ENCODE measurements at regions not wholly inside any gene's neighbourhood (a gene's known extent, or its start where the extent isn't known, plus 50 kb on each side); places are given as distances from the start of the nearest gene placed in this dataset.
A peak's percentile ranks its signal among the peaks of the same experiment; 100 is the strongest.

DNA sequence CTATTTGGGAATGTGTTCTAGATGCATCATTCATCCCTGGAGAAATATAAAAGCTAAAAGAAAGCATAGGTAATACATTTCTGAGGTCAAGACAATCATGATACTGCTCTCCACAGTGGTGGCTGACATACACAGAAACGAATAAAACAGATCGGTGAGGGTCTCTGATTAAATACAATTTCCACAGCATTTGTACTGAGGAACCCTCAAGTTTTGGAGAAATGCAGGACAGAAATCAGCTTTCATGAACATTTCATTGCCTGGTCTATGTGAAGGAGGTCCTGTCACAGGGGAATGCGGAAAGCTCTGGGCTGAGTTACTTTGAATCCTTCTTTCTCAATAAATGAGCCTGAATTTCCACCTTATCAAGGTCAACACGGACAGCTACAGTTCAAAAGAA is 67.9 kb upstream of the ITGB1 start:
- Mint-ChIP-seq H3K4me1 (peaks cover 32% of the 10 kb centered on the region), H3K4me3 (no peak overlapping the region), H3K9me3 (peaks cover 3% of the 10 kb centered on the region), H3K27me3 (ENCODE audit: low read depth) (no peaks in the 10 kb centered on the region), H3K36me3 (no peaks in the 10 kb centered on the region), H3K27ac (peak overlapping the region; percentile 26; the same call in 1 of the 2 replicates)
- ChIA-PET CTCF (interaction anchor here (1.1 to 2.1 kb wide), 2 partner anchors 17 to 90 kb away, joined by 4 to 8 read pairs; no protein-coding TSS in a partner anchor), POLR2A (no interaction called here)
- TF ChIP-seq, protein P1, sequence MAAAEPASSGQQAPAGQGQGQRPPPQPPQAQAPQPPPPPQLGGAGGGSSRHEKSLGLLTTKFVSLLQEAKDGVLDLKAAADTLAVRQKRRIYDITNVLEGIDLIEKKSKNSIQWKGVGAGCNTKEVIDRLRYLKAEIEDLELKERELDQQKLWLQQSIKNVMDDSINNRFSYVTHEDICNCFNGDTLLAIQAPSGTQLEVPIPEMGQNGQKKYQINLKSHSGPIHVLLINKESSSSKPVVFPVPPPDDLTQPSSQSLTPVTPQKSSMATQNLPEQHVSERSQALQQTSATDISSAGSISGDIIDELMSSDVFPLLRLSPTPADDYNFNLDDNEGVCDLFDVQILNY (CRISPR knock-in tag; IDR thresholded peaks at IDR 0.05) = no peak
- no peak for TF ChIP-seq ZNF396 (CRISPR knock-in tag; IDR thresholded peaks at IDR 0.05; ENCODE audit: borderline replicate concordance)
- TF ChIP-seq NR2C2 (CRISPR knock-in tag; IDR thresholded peaks at IDR 0.05) = no peak
- TF ChIP-seq, protein P2, sequence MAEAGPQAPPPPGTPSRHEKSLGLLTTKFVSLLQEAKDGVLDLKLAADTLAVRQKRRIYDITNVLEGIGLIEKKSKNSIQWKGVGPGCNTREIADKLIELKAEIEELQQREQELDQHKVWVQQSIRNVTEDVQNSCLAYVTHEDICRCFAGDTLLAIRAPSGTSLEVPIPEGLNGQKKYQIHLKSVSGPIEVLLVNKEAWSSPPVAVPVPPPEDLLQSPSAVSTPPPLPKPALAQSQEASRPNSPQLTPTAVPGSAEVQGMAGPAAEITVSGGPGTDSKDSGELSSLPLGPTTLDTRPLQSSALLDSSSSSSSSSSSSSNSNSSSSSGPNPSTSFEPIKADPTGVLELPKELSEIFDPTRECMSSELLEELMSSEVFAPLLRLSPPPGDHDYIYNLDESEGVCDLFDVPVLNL (CRISPR knock-in tag; IDR thresholded peaks at IDR 0.05; ENCODE audit: borderline replicate concordance, low read depth) = no peak
- TF ChIP-seq, protein P3, sequence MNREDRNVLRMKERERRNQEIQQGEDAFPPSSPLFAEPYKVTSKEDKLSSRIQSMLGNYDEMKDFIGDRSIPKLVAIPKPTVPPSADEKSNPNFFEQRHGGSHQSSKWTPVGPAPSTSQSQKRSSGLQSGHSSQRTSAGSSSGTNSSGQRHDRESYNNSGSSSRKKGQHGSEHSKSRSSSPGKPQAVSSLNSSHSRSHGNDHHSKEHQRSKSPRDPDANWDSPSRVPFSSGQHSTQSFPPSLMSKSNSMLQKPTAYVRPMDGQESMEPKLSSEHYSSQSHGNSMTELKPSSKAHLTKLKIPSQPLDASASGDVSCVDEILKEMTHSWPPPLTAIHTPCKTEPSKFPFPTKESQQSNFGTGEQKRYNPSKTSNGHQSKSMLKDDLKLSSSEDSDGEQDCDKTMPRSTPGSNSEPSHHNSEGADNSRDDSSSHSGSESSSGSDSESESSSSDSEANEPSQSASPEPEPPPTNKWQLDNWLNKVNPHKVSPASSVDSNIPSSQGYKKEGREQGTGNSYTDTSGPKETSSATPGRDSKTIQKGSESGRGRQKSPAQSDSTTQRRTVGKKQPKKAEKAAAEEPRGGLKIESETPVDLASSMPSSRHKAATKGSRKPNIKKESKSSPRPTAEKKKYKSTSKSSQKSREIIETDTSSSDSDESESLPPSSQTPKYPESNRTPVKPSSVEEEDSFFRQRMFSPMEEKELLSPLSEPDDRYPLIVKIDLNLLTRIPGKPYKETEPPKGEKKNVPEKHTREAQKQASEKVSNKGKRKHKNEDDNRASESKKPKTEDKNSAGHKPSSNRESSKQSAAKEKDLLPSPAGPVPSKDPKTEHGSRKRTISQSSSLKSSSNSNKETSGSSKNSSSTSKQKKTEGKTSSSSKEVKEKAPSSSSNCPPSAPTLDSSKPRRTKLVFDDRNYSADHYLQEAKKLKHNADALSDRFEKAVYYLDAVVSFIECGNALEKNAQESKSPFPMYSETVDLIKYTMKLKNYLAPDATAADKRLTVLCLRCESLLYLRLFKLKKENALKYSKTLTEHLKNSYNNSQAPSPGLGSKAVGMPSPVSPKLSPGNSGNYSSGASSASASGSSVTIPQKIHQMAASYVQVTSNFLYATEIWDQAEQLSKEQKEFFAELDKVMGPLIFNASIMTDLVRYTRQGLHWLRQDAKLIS (CRISPR knock-in tag; IDR thresholded peaks at IDR 0.05; ENCODE audit: borderline replicate concordance) = no peak
- TF ChIP-seq, protein P4, sequence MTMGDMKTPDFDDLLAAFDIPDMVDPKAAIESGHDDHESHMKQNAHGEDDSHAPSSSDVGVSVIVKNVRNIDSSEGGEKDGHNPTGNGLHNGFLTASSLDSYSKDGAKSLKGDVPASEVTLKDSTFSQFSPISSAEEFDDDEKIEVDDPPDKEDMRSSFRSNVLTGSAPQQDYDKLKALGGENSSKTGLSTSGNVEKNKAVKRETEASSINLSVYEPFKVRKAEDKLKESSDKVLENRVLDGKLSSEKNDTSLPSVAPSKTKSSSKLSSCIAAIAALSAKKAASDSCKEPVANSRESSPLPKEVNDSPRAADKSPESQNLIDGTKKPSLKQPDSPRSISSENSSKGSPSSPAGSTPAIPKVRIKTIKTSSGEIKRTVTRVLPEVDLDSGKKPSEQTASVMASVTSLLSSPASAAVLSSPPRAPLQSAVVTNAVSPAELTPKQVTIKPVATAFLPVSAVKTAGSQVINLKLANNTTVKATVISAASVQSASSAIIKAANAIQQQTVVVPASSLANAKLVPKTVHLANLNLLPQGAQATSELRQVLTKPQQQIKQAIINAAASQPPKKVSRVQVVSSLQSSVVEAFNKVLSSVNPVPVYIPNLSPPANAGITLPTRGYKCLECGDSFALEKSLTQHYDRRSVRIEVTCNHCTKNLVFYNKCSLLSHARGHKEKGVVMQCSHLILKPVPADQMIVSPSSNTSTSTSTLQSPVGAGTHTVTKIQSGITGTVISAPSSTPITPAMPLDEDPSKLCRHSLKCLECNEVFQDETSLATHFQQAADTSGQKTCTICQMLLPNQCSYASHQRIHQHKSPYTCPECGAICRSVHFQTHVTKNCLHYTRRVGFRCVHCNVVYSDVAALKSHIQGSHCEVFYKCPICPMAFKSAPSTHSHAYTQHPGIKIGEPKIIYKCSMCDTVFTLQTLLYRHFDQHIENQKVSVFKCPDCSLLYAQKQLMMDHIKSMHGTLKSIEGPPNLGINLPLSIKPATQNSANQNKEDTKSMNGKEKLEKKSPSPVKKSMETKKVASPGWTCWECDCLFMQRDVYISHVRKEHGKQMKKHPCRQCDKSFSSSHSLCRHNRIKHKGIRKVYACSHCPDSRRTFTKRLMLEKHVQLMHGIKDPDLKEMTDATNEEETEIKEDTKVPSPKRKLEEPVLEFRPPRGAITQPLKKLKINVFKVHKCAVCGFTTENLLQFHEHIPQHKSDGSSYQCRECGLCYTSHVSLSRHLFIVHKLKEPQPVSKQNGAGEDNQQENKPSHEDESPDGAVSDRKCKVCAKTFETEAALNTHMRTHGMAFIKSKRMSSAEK (CRISPR knock-in tag; IDR thresholded peaks at IDR 0.05; ENCODE audit: borderline replicate concordance) = no peak
- TF ChIP-seq, protein P5, sequence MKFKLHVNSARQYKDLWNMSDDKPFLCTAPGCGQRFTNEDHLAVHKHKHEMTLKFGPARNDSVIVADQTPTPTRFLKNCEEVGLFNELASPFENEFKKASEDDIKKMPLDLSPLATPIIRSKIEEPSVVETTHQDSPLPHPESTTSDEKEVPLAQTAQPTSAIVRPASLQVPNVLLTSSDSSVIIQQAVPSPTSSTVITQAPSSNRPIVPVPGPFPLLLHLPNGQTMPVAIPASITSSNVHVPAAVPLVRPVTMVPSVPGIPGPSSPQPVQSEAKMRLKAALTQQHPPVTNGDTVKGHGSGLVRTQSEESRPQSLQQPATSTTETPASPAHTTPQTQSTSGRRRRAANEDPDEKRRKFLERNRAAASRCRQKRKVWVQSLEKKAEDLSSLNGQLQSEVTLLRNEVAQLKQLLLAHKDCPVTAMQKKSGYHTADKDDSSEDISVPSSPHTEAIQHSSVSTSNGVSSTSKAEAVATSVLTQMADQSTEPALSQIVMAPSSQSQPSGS (CRISPR knock-in tag; IDR thresholded peaks at IDR 0.05; ENCODE audit: borderline replicate concordance, low read depth) = no peak
- TF ChIP-seq, protein P6, sequence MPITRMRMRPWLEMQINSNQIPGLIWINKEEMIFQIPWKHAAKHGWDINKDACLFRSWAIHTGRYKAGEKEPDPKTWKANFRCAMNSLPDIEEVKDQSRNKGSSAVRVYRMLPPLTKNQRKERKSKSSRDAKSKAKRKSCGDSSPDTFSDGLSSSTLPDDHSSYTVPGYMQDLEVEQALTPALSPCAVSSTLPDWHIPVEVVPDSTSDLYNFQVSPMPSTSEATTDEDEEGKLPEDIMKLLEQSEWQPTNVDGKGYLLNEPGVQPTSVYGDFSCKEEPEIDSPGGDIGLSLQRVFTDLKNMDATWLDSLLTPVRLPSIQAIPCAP (CRISPR knock-in tag; IDR thresholded peaks at IDR 0.05) = no peak
- no peak for TF ChIP-seq JAZF1 (CRISPR knock-in tag; IDR thresholded peaks at IDR 0.05)
- TF ChIP-seq GRHL2 (CRISPR knock-in tag; IDR thresholded peaks at IDR 0.05; ENCODE audit: insufficient replicate concordance, severe bottlenecking) = no peak
- TF ChIP-seq ELF4 (CRISPR knock-in tag; IDR thresholded peaks at IDR 0.05; ENCODE audit: low read depth) = no peak
- TF ChIP-seq, protein P7, sequence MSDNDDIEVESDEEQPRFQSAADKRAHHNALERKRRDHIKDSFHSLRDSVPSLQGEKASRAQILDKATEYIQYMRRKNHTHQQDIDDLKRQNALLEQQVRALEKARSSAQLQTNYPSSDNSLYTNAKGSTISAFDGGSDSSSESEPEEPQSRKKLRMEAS (CRISPR knock-in tag; IDR thresholded peaks at IDR 0.05) = no peak
- no peak for TF ChIP-seq ZNF317 (CRISPR knock-in tag; IDR thresholded peaks at IDR 0.05; ENCODE audit: borderline replicate concordance, low read depth)
- TF ChIP-seq ZNF263 (CRISPR knock-in tag; IDR thresholded peaks at IDR 0.05; ENCODE audit: low read depth) = no peak
- TF ChIP-seq, protein P8, sequence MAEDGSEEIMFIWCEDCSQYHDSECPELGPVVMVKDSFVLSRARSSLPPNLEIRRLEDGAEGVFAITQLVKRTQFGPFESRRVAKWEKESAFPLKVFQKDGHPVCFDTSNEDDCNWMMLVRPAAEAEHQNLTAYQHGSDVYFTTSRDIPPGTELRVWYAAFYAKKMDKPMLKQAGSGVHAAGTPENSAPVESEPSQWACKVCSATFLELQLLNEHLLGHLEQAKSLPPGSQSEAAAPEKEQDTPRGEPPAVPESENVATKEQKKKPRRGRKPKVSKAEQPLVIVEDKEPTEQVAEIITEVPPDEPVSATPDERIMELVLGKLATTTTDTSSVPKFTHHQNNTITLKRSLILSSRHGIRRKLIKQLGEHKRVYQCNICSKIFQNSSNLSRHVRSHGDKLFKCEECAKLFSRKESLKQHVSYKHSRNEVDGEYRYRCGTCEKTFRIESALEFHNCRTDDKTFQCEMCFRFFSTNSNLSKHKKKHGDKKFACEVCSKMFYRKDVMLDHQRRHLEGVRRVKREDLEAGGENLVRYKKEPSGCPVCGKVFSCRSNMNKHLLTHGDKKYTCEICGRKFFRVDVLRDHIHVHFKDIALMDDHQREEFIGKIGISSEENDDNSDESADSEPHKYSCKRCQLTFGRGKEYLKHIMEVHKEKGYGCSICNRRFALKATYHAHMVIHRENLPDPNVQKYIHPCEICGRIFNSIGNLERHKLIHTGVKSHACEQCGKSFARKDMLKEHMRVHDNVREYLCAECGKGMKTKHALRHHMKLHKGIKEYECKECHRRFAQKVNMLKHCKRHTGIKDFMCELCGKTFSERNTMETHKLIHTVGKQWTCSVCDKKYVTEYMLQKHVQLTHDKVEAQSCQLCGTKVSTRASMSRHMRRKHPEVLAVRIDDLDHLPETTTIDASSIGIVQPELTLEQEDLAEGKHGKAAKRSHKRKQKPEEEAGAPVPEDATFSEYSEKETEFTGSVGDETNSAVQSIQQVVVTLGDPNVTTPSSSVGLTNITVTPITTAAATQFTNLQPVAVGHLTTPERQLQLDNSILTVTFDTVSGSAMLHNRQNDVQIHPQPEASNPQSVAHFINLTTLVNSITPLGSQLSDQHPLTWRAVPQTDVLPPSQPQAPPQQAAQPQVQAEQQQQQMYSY (CRISPR knock-in tag; IDR thresholded peaks at IDR 0.05) = no peak
- TF ChIP-seq MYBL2 (CRISPR knock-in tag; IDR thresholded peaks at IDR 0.05) = no peak
- TF ChIP-seq, protein P9, sequence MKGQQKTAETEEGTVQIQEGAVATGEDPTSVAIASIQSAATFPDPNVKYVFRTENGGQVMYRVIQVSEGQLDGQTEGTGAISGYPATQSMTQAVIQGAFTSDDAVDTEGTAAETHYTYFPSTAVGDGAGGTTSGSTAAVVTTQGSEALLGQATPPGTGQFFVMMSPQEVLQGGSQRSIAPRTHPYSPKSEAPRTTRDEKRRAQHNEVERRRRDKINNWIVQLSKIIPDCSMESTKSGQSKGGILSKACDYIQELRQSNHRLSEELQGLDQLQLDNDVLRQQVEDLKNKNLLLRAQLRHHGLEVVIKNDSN (CRISPR knock-in tag; IDR thresholded peaks at IDR 0.05) = no peak
- TF ChIP-seq, protein P10, sequence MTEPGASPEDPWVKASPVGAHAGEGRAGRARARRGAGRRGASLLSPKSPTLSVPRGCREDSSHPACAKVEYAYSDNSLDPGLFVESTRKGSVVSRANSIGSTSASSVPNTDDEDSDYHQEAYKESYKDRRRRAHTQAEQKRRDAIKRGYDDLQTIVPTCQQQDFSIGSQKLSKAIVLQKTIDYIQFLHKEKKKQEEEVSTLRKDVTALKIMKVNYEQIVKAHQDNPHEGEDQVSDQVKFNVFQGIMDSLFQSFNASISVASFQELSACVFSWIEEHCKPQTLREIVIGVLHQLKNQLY (CRISPR knock-in tag; IDR thresholded peaks at IDR 0.05) = no peak
- ATAC-seq = no peak
- DNase-seq (ENCODE audit: low spot score) = no peak

Data from WTC11 (cell line).